ENCODE measurements at regions not wholly inside any gene's neighbourhood (a gene's known extent, or its start where the extent isn't known, plus 50 kb on each side); places are given as distances from the start of the nearest gene placed in this dataset.

DNA sequence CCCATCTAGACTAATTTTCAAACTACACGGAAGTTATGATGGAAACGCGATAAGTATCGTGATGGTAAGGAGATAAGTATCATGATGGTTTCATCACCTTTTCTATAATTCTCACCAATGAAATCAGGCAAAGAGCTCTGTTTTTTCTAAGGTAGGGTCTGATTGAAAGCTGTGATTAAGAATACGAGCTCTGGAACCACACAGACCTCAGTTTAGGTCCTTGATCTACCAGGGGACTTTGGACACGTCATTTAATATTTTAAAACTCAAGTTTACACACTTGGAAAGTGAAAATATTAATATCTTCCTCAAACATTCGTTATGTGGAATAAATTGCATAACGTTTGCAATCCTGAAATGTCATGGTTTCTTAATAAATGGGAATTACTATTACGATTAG lies 538.2 kb upstream of the CELF2 start:
- Histone ChIP-seq H3K27me3 (ENCODE audit: control insufficient read depth in 2 of 2, insufficient read depth in 1 of 2, low read length in 1 of 2) (no peaks in the 10 kb centered on the region), H3K36me3 (ENCODE audit: control insufficient read depth in 2 of 2, insufficient read depth in 2 of 2, low read length in 1 of 2) (no peaks in the 10 kb centered on the region), H3K4me3 (ENCODE audit: low read length in 2 of 2) (no peak overlapping the region), H3K9me3 (ENCODE audit: control insufficient read depth in 2 of 2, insufficient read depth in 1 of 2, low read length in 1 of 2) (no peaks in the 10 kb centered on the region), H3K27ac (ENCODE audit: low read depth in 1 of 2, low read length in 1 of 2) (no peak overlapping the region), H3K4me1 (ENCODE audit: control insufficient read depth in 2 of 2, insufficient read depth in 2 of 2, low read length in 2 of 2) (no peaks in the 10 kb centered on the region)
- 78% methylated on average over 9 of the region's 9 CpGs for WGBS
- DNase-seq (ENCODE audit: low read depth in 6 of 9, low spot score in 9 of 9) = no peak

DNA sequence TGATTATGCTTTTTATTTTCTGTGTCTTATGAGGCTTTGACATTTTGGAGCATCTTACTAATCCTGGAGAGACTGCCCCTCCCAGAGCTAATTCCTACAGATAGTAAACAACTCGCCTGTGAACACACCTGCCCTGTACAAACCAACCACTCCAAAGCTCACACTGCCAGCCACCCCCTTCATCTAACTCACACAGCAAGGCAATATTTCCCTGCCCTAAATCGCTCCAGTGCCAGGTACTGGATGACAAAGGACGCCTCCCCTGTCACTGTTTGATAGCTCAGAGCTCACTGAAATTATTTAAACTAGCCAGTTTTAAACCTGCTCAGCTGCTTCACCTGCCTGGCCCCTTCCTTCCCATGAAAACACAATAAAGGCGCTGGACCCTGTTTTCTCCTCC lies 535.1 kb upstream of the CELF2 start:
- WGBS = 69% methylated on average over 4 of the region's 4 CpGs
- Histone ChIP-seq H3K4me1 (ENCODE audit: control insufficient read depth in 2 of 2, insufficient read depth in 2 of 2, low read length in 2 of 2) (no peaks in the 10 kb centered on the region), H3K9me3 (ENCODE audit: control insufficient read depth in 2 of 2, insufficient read depth in 1 of 2, low read length in 1 of 2) (no peaks in the 10 kb centered on the region), H3K4me3 (ENCODE audit: low read length in 2 of 2) (no peak overlapping the region), H3K27ac (ENCODE audit: low read depth in 1 of 2, low read length in 1 of 2) (no peak overlapping the region), H3K36me3 (ENCODE audit: control insufficient read depth in 2 of 2, insufficient read depth in 2 of 2, low read length in 1 of 2) (no peaks in the 10 kb centered on the region), H3K27me3 (ENCODE audit: control insufficient read depth in 2 of 2, insufficient read depth in 1 of 2, low read length in 1 of 2) (no peaks in the 10 kb centered on the region)
- DNase-seq (ENCODE audit: low read depth in 6 of 9, low spot score in 9 of 9) = no peak

DNA sequence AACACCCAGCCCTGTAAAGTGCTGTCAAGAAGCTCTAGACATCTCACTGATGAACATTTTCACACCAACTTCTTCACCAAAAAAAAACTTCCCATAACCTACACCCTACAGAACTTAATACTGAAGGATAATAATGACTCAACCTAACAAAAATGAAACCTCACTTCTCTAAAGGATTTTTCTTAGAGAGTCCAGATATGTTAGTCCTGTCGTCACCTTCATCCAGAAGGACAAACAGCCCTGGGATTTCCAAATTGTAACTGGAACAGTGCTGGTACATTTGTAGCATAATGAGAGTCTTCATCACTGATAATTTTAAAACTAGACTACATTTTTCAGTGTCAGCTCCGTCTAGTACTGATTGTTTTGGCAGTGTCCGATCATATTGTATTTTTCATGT lies 528.6 kb upstream of the CELF2 start:
- Histone ChIP-seq H3K4me1 (ENCODE audit: control insufficient read depth in 2 of 2, insufficient read depth in 2 of 2, low read length in 2 of 2) (no peaks in the 10 kb centered on the region), H3K36me3 (ENCODE audit: control insufficient read depth in 2 of 2, insufficient read depth in 2 of 2, low read length in 1 of 2) (no peaks in the 10 kb centered on the region), H3K4me3 (ENCODE audit: low read length in 2 of 2) (no peak overlapping the region), H3K27me3 (ENCODE audit: control insufficient read depth in 2 of 2, insufficient read depth in 1 of 2, low read length in 1 of 2) (no peaks in the 10 kb centered on the region), H3K9me3 (ENCODE audit: control insufficient read depth in 2 of 2, insufficient read depth in 1 of 2, low read length in 1 of 2) (no peaks in the 10 kb centered on the region), H3K27ac (ENCODE audit: low read depth in 1 of 2, low read length in 1 of 2) (no peak overlapping the region)
- WGBS = 98% methylated on average over 3 of the region's 3 CpGs
- no peak for DNase-seq (ENCODE audit: low read depth in 6 of 9, low spot score in 9 of 9)

DNA sequence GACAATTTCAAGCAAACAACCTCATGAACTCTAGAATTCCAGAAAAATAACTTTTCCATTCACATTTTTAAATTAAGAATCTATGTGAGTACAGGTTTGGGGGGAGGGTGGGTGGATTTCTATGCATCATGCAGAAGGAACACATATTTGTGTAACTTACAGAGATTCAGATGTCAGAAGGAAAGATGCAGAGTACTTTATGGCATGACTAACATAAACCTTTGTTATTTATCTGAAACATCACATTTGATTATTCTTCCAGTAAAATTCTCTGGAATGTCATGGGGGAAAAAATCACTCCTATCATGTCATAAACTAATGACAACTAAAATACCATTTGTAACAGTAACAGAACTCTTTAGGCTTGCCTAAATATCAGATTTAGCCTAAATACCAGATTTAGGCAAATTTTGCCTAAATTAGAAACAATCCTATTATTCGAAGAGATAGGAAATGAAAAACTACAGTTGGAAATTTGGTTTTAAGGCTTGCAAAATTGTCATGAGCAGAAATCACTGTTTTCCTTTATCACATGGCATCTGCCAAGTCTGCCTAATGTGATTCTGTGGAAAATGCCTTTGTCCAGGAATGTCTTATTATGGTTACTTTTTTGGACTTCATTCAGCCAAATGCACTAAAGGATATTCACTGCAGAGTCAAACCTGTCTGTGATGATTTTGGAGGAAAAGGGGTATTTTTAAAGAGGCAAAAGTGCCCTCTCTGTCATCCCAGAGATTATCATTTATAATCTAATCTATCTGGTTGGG lies 527.7 kb upstream of the CELF2 start:
- 97% methylated on average over 1 of the region's 1 CpG for WGBS
- H3K27me3 ChIP-seq (ENCODE audit: control insufficient read depth in 2 of 2, insufficient read depth in 1 of 2, low read length in 1 of 2) = no peaks in the 10 kb centered on the region
- no peaks in the 10 kb centered on the region for H3K9me3 ChIP-seq (ENCODE audit: control insufficient read depth in 2 of 2, insufficient read depth in 1 of 2, low read length in 1 of 2)
- H3K27ac ChIP-seq (ENCODE audit: low read depth in 1 of 2, low read length in 1 of 2) = no peak overlapping the region
- no peaks in the 10 kb centered on the region for H3K4me1 ChIP-seq (ENCODE audit: control insufficient read depth in 2 of 2, insufficient read depth in 2 of 2, low read length in 2 of 2)
- DNase-seq (ENCODE audit: low read depth in 6 of 9, low spot score in 9 of 9) = no peak
- no peak overlapping the region for H3K4me3 ChIP-seq (ENCODE audit: low read length in 2 of 2)
- no peaks in the 10 kb centered on the region for H3K36me3 ChIP-seq (ENCODE audit: control insufficient read depth in 2 of 2, insufficient read depth in 2 of 2, low read length in 1 of 2)

DNA sequence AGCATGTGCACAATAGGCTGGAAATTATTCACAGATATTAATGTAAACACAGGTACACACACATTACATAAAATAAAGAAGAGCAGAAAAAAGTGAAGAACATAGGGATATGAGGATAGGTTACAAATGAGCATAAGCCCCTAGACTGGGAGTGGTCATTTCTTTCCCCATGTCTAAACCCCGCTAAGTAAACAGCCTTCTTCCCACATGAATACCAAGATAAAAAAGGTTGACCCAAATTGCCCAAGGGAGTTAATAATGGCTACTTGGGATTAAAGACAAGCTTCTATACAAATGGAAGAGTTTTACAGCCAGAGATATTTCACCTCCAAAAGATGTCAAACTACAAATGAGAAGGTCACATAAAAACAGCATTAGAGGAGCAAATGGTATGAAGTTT lies 527.1 kb upstream of the CELF2 start:
- WGBS = 52% methylated on average over 1 of the region's 1 CpG
- Histone ChIP-seq H3K4me1 (ENCODE audit: control insufficient read depth in 2 of 2, insufficient read depth in 2 of 2, low read length in 2 of 2) (no peaks in the 10 kb centered on the region), H3K27me3 (ENCODE audit: control insufficient read depth in 2 of 2, insufficient read depth in 1 of 2, low read length in 1 of 2) (no peaks in the 10 kb centered on the region), H3K36me3 (ENCODE audit: control insufficient read depth in 2 of 2, insufficient read depth in 2 of 2, low read length in 1 of 2) (no peaks in the 10 kb centered on the region), H3K4me3 (ENCODE audit: low read length in 2 of 2) (no peak overlapping the region), H3K27ac (ENCODE audit: low read depth in 1 of 2, low read length in 1 of 2) (no peak overlapping the region), H3K9me3 (ENCODE audit: control insufficient read depth in 2 of 2, insufficient read depth in 1 of 2, low read length in 1 of 2) (no peaks in the 10 kb centered on the region)
- no peak for DNase-seq (ENCODE audit: low read depth in 6 of 9, low spot score in 9 of 9)

DNA sequence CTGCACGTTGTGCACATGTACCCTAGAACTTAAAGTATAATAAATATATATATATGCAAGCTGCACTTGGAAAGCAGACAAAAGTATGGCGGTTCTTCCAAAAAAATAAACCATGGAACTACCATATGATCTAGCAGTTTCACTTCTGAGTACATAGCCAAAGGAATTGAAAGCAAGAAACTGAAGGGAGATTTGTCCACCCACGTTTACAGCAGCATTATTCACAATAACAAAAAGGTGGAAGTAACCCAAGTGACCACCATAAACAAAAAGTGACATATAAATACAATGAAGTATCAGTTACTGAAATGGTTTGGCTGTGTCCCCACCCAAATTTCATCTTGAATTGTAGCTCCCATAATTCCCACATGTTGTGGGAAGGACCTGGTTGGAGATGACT lies 525.3 kb upstream of the CELF2 start:
- Histone ChIP-seq H3K27ac (ENCODE audit: low read depth in 1 of 2, low read length in 1 of 2) (no peak overlapping the region), H3K36me3 (ENCODE audit: control insufficient read depth in 2 of 2, insufficient read depth in 2 of 2, low read length in 1 of 2) (no peaks in the 10 kb centered on the region), H3K4me1 (ENCODE audit: control insufficient read depth in 2 of 2, insufficient read depth in 2 of 2, low read length in 2 of 2) (no peaks in the 10 kb centered on the region), H3K4me3 (ENCODE audit: low read length in 2 of 2) (no peak overlapping the region), H3K27me3 (ENCODE audit: control insufficient read depth in 2 of 2, insufficient read depth in 1 of 2, low read length in 1 of 2) (no peaks in the 10 kb centered on the region), H3K9me3 (ENCODE audit: control insufficient read depth in 2 of 2, insufficient read depth in 1 of 2, low read length in 1 of 2) (no peaks in the 10 kb centered on the region)
- no peak for DNase-seq (ENCODE audit: low read depth in 6 of 9, low spot score in 9 of 9)
- WGBS = 82% methylated on average over 3 of the region's 3 CpGs

DNA sequence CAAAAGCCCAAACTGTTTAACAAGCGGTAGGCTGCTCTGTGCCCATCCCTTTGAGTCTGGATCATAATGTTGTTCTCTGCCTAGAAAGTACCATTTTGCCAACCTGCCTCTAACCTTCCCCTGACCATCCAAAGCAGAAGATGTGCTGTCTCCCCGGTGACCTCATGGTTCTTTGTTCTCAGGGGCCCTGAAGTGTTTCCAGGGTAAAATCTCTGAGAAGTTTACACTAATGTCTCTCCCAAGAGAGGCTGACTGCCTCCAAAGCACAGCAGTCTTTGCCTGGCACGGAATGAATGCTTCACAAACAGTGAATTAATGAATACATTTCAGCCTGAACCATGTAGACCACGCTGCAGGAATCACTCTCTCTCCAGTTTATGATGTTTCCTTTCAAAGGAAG lies 523.8 kb upstream of the CELF2 start:
- 85% methylated on average over 4 of the region's 4 CpGs for WGBS
- no peak for DNase-seq (ENCODE audit: low read depth in 6 of 9, low spot score in 9 of 9)
- H3K36me3 ChIP-seq (ENCODE audit: control insufficient read depth in 2 of 2, insufficient read depth in 2 of 2, low read length in 1 of 2) = no peaks in the 10 kb centered on the region
- H3K9me3 ChIP-seq (ENCODE audit: control insufficient read depth in 2 of 2, insufficient read depth in 1 of 2, low read length in 1 of 2) = no peaks in the 10 kb centered on the region
- H3K4me1 ChIP-seq (ENCODE audit: control insufficient read depth in 2 of 2, insufficient read depth in 2 of 2, low read length in 2 of 2) = no peaks in the 10 kb centered on the region
- no peak overlapping the region for H3K27ac ChIP-seq (ENCODE audit: low read depth in 1 of 2, low read length in 1 of 2)
- H3K4me3 ChIP-seq (ENCODE audit: low read length in 2 of 2) = no peak overlapping the region
- H3K27me3 ChIP-seq (ENCODE audit: control insufficient read depth in 2 of 2, insufficient read depth in 1 of 2, low read length in 1 of 2) = no peaks in the 10 kb centered on the region

DNA sequence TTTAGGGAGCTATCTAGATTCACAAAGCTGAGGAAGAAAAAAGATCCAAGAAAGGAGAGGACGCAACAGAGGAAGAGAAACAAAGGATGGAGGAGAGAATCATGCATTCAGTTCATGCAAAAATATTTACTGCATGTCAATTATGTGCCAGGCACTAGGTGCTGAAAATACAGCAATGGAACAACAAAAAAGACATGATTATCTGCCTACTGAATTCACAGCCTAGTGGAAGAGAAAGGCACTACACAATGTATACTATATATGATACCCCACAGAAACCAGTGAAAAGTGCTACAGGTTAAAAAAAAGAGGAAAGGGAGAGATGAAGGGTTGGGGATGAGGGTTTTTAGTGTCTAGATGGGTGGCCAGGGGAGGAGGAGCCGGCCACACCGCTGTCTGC lies 520.4 kb upstream of the CELF2 start:
- no peaks in the 10 kb centered on the region for H3K27me3 ChIP-seq (ENCODE audit: control insufficient read depth in 2 of 2, insufficient read depth in 1 of 2, low read length in 1 of 2)
- H3K27ac ChIP-seq (ENCODE audit: low read depth in 1 of 2, low read length in 1 of 2) = no peak overlapping the region
- H3K4me3 ChIP-seq (ENCODE audit: low read length in 2 of 2) = no peak overlapping the region
- WGBS = 98% methylated on average over 3 of the region's 3 CpGs
- H3K4me1 ChIP-seq (ENCODE audit: control insufficient read depth in 2 of 2, insufficient read depth in 2 of 2, low read length in 2 of 2) = no peaks in the 10 kb centered on the region
- DNase-seq (ENCODE audit: low read depth in 6 of 9, low spot score in 9 of 9) = no peak
- H3K36me3 ChIP-seq (ENCODE audit: control insufficient read depth in 2 of 2, insufficient read depth in 2 of 2, low read length in 1 of 2) = no peaks in the 10 kb centered on the region
- H3K9me3 ChIP-seq (ENCODE audit: control insufficient read depth in 2 of 2, insufficient read depth in 1 of 2, low read length in 1 of 2) = no peaks in the 10 kb centered on the region

DNA sequence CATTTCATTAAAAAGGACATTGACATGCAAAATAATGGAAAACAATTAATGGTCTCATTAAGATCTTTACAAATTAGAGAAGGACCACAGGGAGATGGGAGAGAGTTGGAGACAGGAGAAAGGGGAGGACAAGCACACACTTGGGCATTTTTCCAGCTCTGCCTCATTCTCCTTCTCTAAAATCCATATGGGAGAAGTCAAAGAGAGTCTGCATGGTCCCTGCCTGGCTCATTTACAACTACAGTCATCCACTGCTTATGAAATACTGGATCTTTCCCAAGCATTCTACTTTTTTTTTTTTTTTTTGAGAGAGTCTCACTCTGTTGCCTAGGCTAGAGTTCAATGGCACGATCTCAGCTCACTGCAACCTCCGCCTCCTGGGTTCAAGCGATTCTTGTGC lies 518.9 kb upstream of the CELF2 start:
- Histone ChIP-seq H3K36me3 (ENCODE audit: control insufficient read depth in 2 of 2, insufficient read depth in 2 of 2, low read length in 1 of 2) (no peaks in the 10 kb centered on the region), H3K4me3 (ENCODE audit: low read length in 2 of 2) (no peak overlapping the region), H3K27me3 (ENCODE audit: control insufficient read depth in 2 of 2, insufficient read depth in 1 of 2, low read length in 1 of 2) (no peaks in the 10 kb centered on the region), H3K27ac (ENCODE audit: low read depth in 1 of 2, low read length in 1 of 2) (no peak overlapping the region), H3K4me1 (ENCODE audit: control insufficient read depth in 2 of 2, insufficient read depth in 2 of 2, low read length in 2 of 2) (no peaks in the 10 kb centered on the region), H3K9me3 (ENCODE audit: control insufficient read depth in 2 of 2, insufficient read depth in 1 of 2, low read length in 1 of 2) (no peaks in the 10 kb centered on the region)
- DNase-seq (ENCODE audit: low read depth in 6 of 9, low spot score in 9 of 9) = no peak
- 94% methylated on average over 3 of the region's 3 CpGs for WGBS
